ENCODE measurements at regions not wholly inside any gene's neighbourhood (a gene's known extent, or its start where the extent isn't known, plus 50 kb on each side); places are given as distances from the start of the nearest gene placed in this dataset.

GRCh38 chr12:34209259-34209835 is 187.1 kb downstream of the ALG10 start:
- no peak for TF ChIP-seq CTCF (IDR thresholded peaks at IDR 0.05; ENCODE audit: insufficient read depth, low read length, poor library complexity, severe bottlenecking)
- no peak for TF ChIP-seq EZH2phosphoT487 (conservative IDR thresholded peaks at IDR 0.05; ENCODE audit: low read length)
